ENCODE measurements at regions not wholly inside any gene's neighbourhood (a gene's known extent, or its start where the extent isn't known, plus 50 kb on each side); places are given as distances from the start of the nearest gene placed in this dataset.

DNA sequence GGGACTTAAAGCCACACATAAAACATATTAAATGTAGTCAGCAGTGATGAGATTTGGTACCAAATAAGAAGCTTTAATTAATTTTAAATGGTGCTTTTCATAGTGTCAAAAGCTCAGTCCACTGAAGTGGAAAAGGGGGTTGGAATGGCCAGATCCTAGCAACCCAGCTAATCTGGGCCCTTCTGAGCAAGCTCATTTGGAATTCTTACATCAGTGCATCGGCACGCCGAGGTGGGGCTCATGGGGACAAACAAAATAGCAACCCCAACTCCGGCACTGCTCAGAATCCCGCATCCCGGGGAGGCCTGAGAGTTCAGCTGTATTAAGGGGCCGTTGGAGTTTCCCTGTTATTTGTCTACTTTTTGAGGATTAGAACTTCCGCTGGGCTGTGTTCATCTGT lies 526.4 kb downstream of the SOX2 start:
- TF ChIP-seq FOSL2 (IDR thresholded peaks at IDR 0.05; ENCODE audit: borderline replicate concordance, low read depth), result no peak
- no peak for TF ChIP-seq USF1 (IDR thresholded peaks at IDR 0.05; ENCODE audit: borderline replicate concordance, low read depth)
- no peak for TF ChIP-seq CTCF (IDR thresholded peaks at IDR 0.05)
- no peak for TF ChIP-seq RAD21 (IDR thresholded peaks at IDR 0.05; ENCODE audit: low read length)
- TF ChIP-seq, protein P1, sequence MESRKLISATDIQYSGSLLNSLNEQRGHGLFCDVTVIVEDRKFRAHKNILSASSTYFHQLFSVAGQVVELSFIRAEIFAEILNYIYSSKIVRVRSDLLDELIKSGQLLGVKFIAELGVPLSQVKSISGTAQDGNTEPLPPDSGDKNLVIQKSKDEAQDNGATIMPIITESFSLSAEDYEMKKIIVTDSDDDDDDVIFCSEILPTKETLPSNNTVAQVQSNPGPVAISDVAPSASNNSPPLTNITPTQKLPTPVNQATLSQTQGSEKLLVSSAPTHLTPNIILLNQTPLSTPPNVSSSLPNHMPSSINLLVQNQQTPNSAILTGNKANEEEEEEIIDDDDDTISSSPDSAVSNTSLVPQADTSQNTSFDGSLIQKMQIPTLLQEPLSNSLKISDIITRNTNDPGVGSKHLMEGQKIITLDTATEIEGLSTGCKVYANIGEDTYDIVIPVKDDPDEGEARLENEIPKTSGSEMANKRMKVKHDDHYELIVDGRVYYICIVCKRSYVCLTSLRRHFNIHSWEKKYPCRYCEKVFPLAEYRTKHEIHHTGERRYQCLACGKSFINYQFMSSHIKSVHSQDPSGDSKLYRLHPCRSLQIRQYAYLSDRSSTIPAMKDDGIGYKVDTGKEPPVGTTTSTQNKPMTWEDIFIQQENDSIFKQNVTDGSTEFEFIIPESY (IDR thresholded peaks at IDR 0.05; ENCODE audit: borderline replicate concordance, low read depth), result no peak
- no peak for TF ChIP-seq CHD2 (IDR thresholded peaks at IDR 0.05; ENCODE audit: low read length, partially characterized antibody)
- no peak for TF ChIP-seq MXI1 (IDR thresholded peaks at IDR 0.05; ENCODE audit: low read depth, low read length)
- TF ChIP-seq NFIC (IDR thresholded peaks at IDR 0.05; ENCODE audit: borderline replicate concordance), result no peak
- TF ChIP-seq, protein P2, sequence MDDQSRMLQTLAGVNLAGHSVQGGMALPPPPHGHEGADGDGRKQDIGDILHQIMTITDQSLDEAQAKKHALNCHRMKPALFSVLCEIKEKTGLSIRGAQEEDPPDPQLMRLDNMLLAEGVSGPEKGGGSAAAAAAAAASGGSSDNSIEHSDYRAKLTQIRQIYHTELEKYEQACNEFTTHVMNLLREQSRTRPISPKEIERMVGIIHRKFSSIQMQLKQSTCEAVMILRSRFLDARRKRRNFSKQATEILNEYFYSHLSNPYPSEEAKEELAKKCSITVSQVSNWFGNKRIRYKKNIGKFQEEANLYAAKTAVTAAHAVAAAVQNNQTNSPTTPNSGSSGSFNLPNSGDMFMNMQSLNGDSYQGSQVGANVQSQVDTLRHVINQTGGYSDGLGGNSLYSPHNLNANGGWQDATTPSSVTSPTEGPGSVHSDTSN (IDR thresholded peaks at IDR 0.05), result no peak

All from SK-N-SH (cell line).